IMR-90 (cell line): ENCODE measurements at regions not wholly inside any gene's neighbourhood (a gene's known extent, or its start where the extent isn't known, plus 50 kb on each side); places are given as distances from the start of the nearest gene placed in this dataset.

Experiments used
- ATAC-seq: fragments of 200-7000 bp; cut with Tn5 transposase; 2 replicates; pipeline ENCODE4 v1.9.1; 2020; ENCODE audit warnings: low read depth, mild to moderate bottlenecking, moderate library complexity
- BruUV-seq: library from RNA; stranded (reverse); fragments of 400-500 nt; replicated peaks from 2 replicates; lab custom pipeline; 2021; lab: Mats Ljungman, UMichigan
- CTCF ChIA-PET: fragments of 300-600 bp; formaldehyde crosslinking; extraction: SDS; loops from one replicate; lab custom pipeline; 2021; ENCODE audit warnings: antibody characterized with exemption; lab: Yijun Ruan, JAX
- POLR2A ChIA-PET: fragments of 300-600 bp; sonication (Branson Sonifier 250); formaldehyde crosslinking; loops from one replicate; lab custom pipeline; 2022; ENCODE audit warnings: antibody characterized with exemption; ENCODE audit not compliant: unreplicated experiment; lab: Charles Lee
- DNase-seq: peaks from one replicate; pipeline ENCODE4 v3.0.0; 2013
- H2AFZ ChIP-seq: replicated peaks from 2 replicates; pipeline ENCODE3; 2013; ENCODE audit warnings: low read length, mild to moderate bottlenecking; ENCODE audit not compliant: poor library complexity
- H2AK5ac ChIP-seq: 2 replicates; pipeline ENCODE4 v1.6.1; 2013; ENCODE audit warnings: low read depth, low read length, inconsistent platforms
- H2AK9ac ChIP-seq: replicated peaks from 2 replicates; pipeline ENCODE3; 2013; ENCODE audit warnings: mild to moderate bottlenecking, low read depth, low read length, moderate library complexity; ENCODE audit not compliant: poor library complexity
- H2BK120ac ChIP-seq: 2 replicates; pipeline ENCODE4 v1.6.1; 2013; ENCODE audit warnings: low read depth, low read length, inconsistent platforms
- H2BK15ac ChIP-seq: 3 replicates; pipeline ENCODE4 v1.6.1; 2013; ENCODE audit warnings: low read depth, low read length, inconsistent platforms
- H2BK20ac ChIP-seq: 2 replicates; pipeline ENCODE4 v1.6.1; 2013; ENCODE audit warnings: low read depth, mild to moderate bottlenecking, inconsistent platforms, low read length, moderate library complexity
- H2BK5ac ChIP-seq: 2 replicates; pipeline ENCODE4 v1.6.1; 2013; ENCODE audit warnings: mild to moderate bottlenecking, low read depth, low read length, inconsistent platforms; ENCODE audit not compliant: poor library complexity, severe bottlenecking
- H3K14ac ChIP-seq: replicated peaks from 2 replicates; pipeline ENCODE4 v1.6.1; 2013; ENCODE audit warnings: low read depth, low read length, inconsistent platforms
- H3K18ac ChIP-seq: 2 replicates; pipeline ENCODE4 v1.6.1; 2013; ENCODE audit warnings: low read depth, low read length, control low read depth
- H3K23ac ChIP-seq: 2 replicates; pipeline ENCODE4 v1.6.1; 2013; ENCODE audit warnings: low read depth, low read length, inconsistent platforms
- H3K27ac ChIP-seq: 2 replicates; pipeline ENCODE4 v1.5.1; 2013; ENCODE audit warnings: mild to moderate bottlenecking, control low read depth, low read length; ENCODE audit not compliant: insufficient read depth
- H3K27me3 ChIP-seq: 2 replicates; pipeline ENCODE4 v1.6.1; 2013; ENCODE audit warnings: low read length; ENCODE audit not compliant: control insufficient read depth, insufficient read depth
- H3K36me3 ChIP-seq: 2 replicates; pipeline ENCODE4 v1.6.1; 2013; ENCODE audit warnings: low read length, mixed read lengths; ENCODE audit not compliant: control insufficient read depth, insufficient read depth
- H3K4ac ChIP-seq: 2 replicates; pipeline ENCODE4 v1.6.1; 2013; ENCODE audit warnings: low read depth, low read length, inconsistent platforms
- H3K4me1 ChIP-seq: 2 replicates; pipeline ENCODE4 v1.6.1; 2013; ENCODE audit warnings: low read length, mixed read lengths; ENCODE audit not compliant: control insufficient read depth, insufficient read depth
- H3K4me2 ChIP-seq: 2 replicates; pipeline ENCODE4 v1.6.1; 2013; ENCODE audit warnings: low read depth, mild to moderate bottlenecking, control low read depth, low read length, moderate library complexity
- H3K4me3 ChIP-seq: 2 replicates; pipeline ENCODE4 v1.5.1; 2013; ENCODE audit warnings: low read depth, mild to moderate bottlenecking, control low read depth, low read length, moderate library complexity; ENCODE audit not compliant: insufficient read depth
- H3K56ac ChIP-seq: 2 replicates; pipeline ENCODE4 v1.6.1; 2013; ENCODE audit warnings: low read length, inconsistent platforms; ENCODE audit not compliant: insufficient read depth; ENCODE audit errors: extremely low read depth
- H3K79me1 ChIP-seq, 2 experiments: 2 replicates each; pipeline ENCODE4 v1.6.1; 2013; ENCODE audit warnings: low read length in 2 of 2, inconsistent platforms in 1 of 2, low read depth in 1 of 2
- H3K9ac ChIP-seq: 2 replicates; pipeline ENCODE4 v1.6.1; 2013; ENCODE audit warnings: low read depth, low read length, control low read depth
- H3K9me1 ChIP-seq: 2 replicates; pipeline ENCODE4 v1.6.1; 2013; ENCODE audit warnings: low read length, inconsistent platforms; ENCODE audit not compliant: insufficient read depth
- H3K9me3 ChIP-seq: 2 replicates; pipeline ENCODE4 v1.6.1; 2013; ENCODE audit warnings: low read length; ENCODE audit not compliant: control insufficient read depth, insufficient read depth
- H4K20me1 ChIP-seq: 2 replicates; pipeline ENCODE4 v1.6.1; 2013; ENCODE audit warnings: low read length, inconsistent platforms; ENCODE audit not compliant: insufficient read depth
- H4K5ac ChIP-seq: 2 replicates; pipeline ENCODE4 v1.6.1; 2013; ENCODE audit warnings: mild to moderate bottlenecking, low read depth, low read length, control low read depth
- H4K8ac ChIP-seq, 2 experiments: 2 replicates each; pipeline ENCODE4 v1.6.1; 2013; ENCODE audit warnings: low read depth in 2 of 2, low read length in 2 of 2, control low read depth in 1 of 2, inconsistent platforms in 1 of 2
- H4K91ac ChIP-seq: 2 replicates; pipeline ENCODE4 v1.6.1; 2013; ENCODE audit warnings: low read depth, low read length, inconsistent platforms; ENCODE audit not compliant: insufficient read depth
- BHLHE40 ChIP-seq: fragments of 150-350 bp; IDR thresholded peaks from 2 replicates; pipeline ENCODE4 v1.6.1; 2016; ENCODE audit warnings: mild to moderate bottlenecking, low read depth, low read length
- CEBPB ChIP-seq: IDR thresholded peaks from 2 replicates; pipeline ENCODE4 v1.6.1; 2012; ENCODE audit warnings: low read depth, low read length, improper control_type of control experiment
- CHD1 ChIP-seq: IDR thresholded peaks from 2 replicates; pipeline ENCODE4 v1.6.1; 2012; ENCODE audit warnings: low read depth, low read length, improper control_type of control experiment
- CTCF ChIP-seq: conservative IDR thresholded peaks from 2 replicates; pipeline ENCODE4 v1.5.1; 2012; ENCODE audit warnings: mild to moderate bottlenecking, low read depth, low read length, improper control_type of control experiment
- ELK1 ChIP-seq: fragments of 150-350 bp; IDR thresholded peaks from 2 replicates; pipeline ENCODE4 v1.6.1; 2016; ENCODE audit warnings: low read depth, mild to moderate bottlenecking, low read length, moderate library complexity, borderline replicate concordance
- FOS ChIP-seq: fragments of 150-350 bp; IDR thresholded peaks from 2 replicates; pipeline ENCODE4 v1.6.1; 2016; ENCODE audit warnings: low read depth, low read length
- MAFK ChIP-seq: IDR thresholded peaks from 2 replicates; pipeline ENCODE4 v1.6.1; 2012; ENCODE audit warnings: low read depth, low read length, improper control_type of control experiment
- MAZ ChIP-seq: IDR thresholded peaks from 2 replicates; pipeline ENCODE4 v1.6.1; 2012; ENCODE audit warnings: low read depth, mild to moderate bottlenecking, low read length, improper control_type of control experiment, moderate library complexity, borderline replicate concordance
- MXI1 ChIP-seq: IDR thresholded peaks from 2 replicates; pipeline ENCODE4 v1.6.1; 2012; ENCODE audit warnings: low read depth, mild to moderate bottlenecking, low read length, moderate library complexity, borderline replicate concordance
- NFE2L2 ChIP-seq: fragments of 150-350 bp; IDR thresholded peaks from 2 replicates; pipeline ENCODE4 v1.6.1; 2016; ENCODE audit warnings: low read depth, mild to moderate bottlenecking, low read length
- POLR2A ChIP-seq: IDR thresholded peaks from 2 replicates; pipeline ENCODE4 v1.6.1; 2012; ENCODE audit warnings: mild to moderate bottlenecking, low read depth, low read length
- RAD21 ChIP-seq: IDR thresholded peaks from 2 replicates; pipeline ENCODE4 v1.6.1; 2012; ENCODE audit warnings: low read length, improper control_type of control experiment
- RCOR1 ChIP-seq: IDR thresholded peaks from 2 replicates; pipeline ENCODE4 v1.6.1; 2012; ENCODE audit warnings: mild to moderate bottlenecking, low read length, improper control_type of control experiment; ENCODE audit not compliant: insufficient replicate concordance
- SMC3 ChIP-seq: fragments of 150-350 bp; IDR thresholded peaks from 2 replicates; pipeline ENCODE4 v1.6.1; 2016; ENCODE audit warnings: low read depth, mild to moderate bottlenecking, antibody characterized with exemption, low read length, moderate library complexity
- USF2 ChIP-seq: fragments of 150-350 bp; IDR thresholded peaks from 2 replicates; pipeline ENCODE4 v1.6.1; 2017; ENCODE audit warnings: mild to moderate bottlenecking, antibody characterized with exemption, low read length, low read depth
- WGBS, 2 experiments: methylation state at CpG; one replicate each; pipeline versions ENCODE4 v1.1.5 to v1.1.7; 2013; ENCODE audit warnings: missing lambda C conversion rate in 2 of 2; ENCODE audit not compliant: insufficient read length in 1 of 2; ENCODE audit errors: extremely low coverage in 2 of 2; 5-methylcytosine and 5-hydroxymethylcytosine counted together
- dilution Hi-C: fragments of 300-500 bp; cut with HindIII; formaldehyde crosslinking; loops from one replicate; pipeline ENCODE4 v1.14.3; 2018; ENCODE audit warnings: low sequenced_read_pairs; ENCODE audit not compliant: unreplicated experiment
- in situ Hi-C: fragments of 300-500 bp; cut with MboI; formaldehyde crosslinking; loops from 3 replicates; pipeline ENCODE4 v1.14.3; 2019; ENCODE audit warnings: low sequenced_read_pairs, inconsistent platforms, mixed read lengths
- intact Hi-C: fragments of 100-400 bp; cut with micrococcal nuclease; formaldehyde crosslinking; loops from 2 replicates; pipeline ENCODE4 v1.10.0; 2022

GRCh38 chr7:84546403-84546802 is 351.8 kb upstream of the SEMA3A start:
- no peaks in the 10 kb centered on the region; the same call in 1 of the 2 replicates for H3K9me3 ChIP-seq
- in situ Hi-C loops = no loop called here

More at GRCh38 chr7:84546403-84546802, 351.8 kb upstream of the SEMA3A start:
- Histone ChIP-seq H3K27me3 (no peaks in the 10 kb centered on the region), H2BK15ac (no peak overlapping the region), H2BK20ac (no peak overlapping the region; the same call in 1 of the 2 replicates), H3K56ac (no peak overlapping the region), H4K5ac (no peak overlapping the region), H2AK5ac (peak overlapping the region; percentile 56; the same call in 1 of the 2 replicates), H4K91ac (no peak overlapping the region), H4K20me1 (no peaks in the 10 kb centered on the region), H3K4me1 (peaks cover 3% of the 10 kb centered on the region), H3K79me1 (no peaks in the 10 kb centered on the region), H3K23ac (no peak overlapping the region), H3K4me3 (no peak overlapping the region), H2BK5ac (no peak overlapping the region), H3K27ac (no peak overlapping the region), H3K36me3 (no peaks in the 10 kb centered on the region), H3K9ac (no peak overlapping the region), H2AFZ (peak overlapping the region; percentile 43), H3K18ac (no peak overlapping the region), H2AK9ac (no peak overlapping the region), H3K14ac (peak overlapping the region; percentile 46; the same call in 1 of the 2 replicates), H3K4me2 (no peak overlapping the region), H3K9me1 (no peaks in the 10 kb centered on the region; the same call in 1 of the 2 replicates), H4K8ac (no peak overlapping the region), H2BK120ac (peak overlapping the region; percentile 41), H3K4ac (0 out of 2 replicates have a peak overlapping the region, but pooled peaks have one; percentile 16)
- dilution Hi-C loops = no loop called here
- CTCF ChIA-PET = interaction anchor here (0.6 kb wide), 1 partner anchor 59 kb away, joined by 4 read pairs; no protein-coding TSS in a partner anchor
- ATAC-seq = no peak
- POLR2A ChIA-PET = no interaction called here
- no peak for DNase-seq
- intact Hi-C loops = no loop called here
- TF ChIP-seq POLR2A = no peak
- TF ChIP-seq FOS = no peak
- TF ChIP-seq USF2 = no peak
- no peak for TF ChIP-seq MAZ
- TF ChIP-seq CEBPB = no peak
- TF ChIP-seq SMC3 = no peak
- TF ChIP-seq CHD1 = no peak
- no peak for TF ChIP-seq ELK1
- no peak for TF ChIP-seq RAD21
- no peak for TF ChIP-seq CTCF
- TF ChIP-seq NFE2L2 = no peak
- TF ChIP-seq MXI1 = no peak
- TF ChIP-seq MAFK = no peak
- TF ChIP-seq RCOR1 = no peak
- no peak for TF ChIP-seq BHLHE40
- BruUV-seq = no TSS peak
- WGBS, 2 experiments = 100% methylated on average over 2 of the region's 12 CpGs; no CpG with 5 or more reads in 1 of the 2 experiments
